Trophoblast cell (in vitro differentiated cells and primary cell): ENCODE measurements at regions not wholly inside any gene's neighbourhood (a gene's known extent, or its start where the extent isn't known, plus 50 kb on each side); places are given as distances from the start of the nearest gene placed in this dataset.
A peak's percentile ranks its signal among the peaks of the same experiment; 100 is the strongest.

Experiments
- DNase-seq, 2 donors: peaks; one replicate each; pipeline ENCODE4 v3.0.0-alpha.2; 2016
- H2AFZ ChIP-seq: 2 replicates; pipeline ENCODE4 v1.6.1; 2013; ENCODE audit warnings: low read length, moderate library complexity, mild to moderate bottlenecking; ENCODE audit not compliant: insufficient read depth, poor library complexity
- H2AK5ac ChIP-seq: 2 replicates; pipeline ENCODE4 v1.6.1; 2013; ENCODE audit warnings: mild to moderate bottlenecking, low read length
- H2BK120ac ChIP-seq: 2 replicates; pipeline ENCODE4 v1.6.1; 2013; ENCODE audit warnings: low read length, mild to moderate bottlenecking, moderate library complexity; ENCODE audit not compliant: insufficient read depth, poor library complexity
- H2BK12ac ChIP-seq: 2 replicates; pipeline ENCODE4 v1.6.1; 2013; ENCODE audit warnings: mild to moderate bottlenecking, low read length, moderate library complexity
- H2BK5ac ChIP-seq: 2 replicates; pipeline ENCODE4 v1.6.1; 2013; ENCODE audit warnings: low read length, low read depth, moderate library complexity, mild to moderate bottlenecking; ENCODE audit not compliant: poor library complexity
- H3K14ac ChIP-seq: 2 replicates; pipeline ENCODE4 v1.6.1; 2013; ENCODE audit warnings: mild to moderate bottlenecking, low read length
- H3K18ac ChIP-seq: 2 replicates; pipeline ENCODE4 v1.6.1; 2013; ENCODE audit warnings: mild to moderate bottlenecking, low read length
- H3K23ac ChIP-seq: 2 replicates; pipeline ENCODE4 v1.6.1; 2013; ENCODE audit warnings: low read length
- H3K27ac ChIP-seq: 2 replicates; pipeline ENCODE4 v1.5.1; 2013; ENCODE audit warnings: low read depth, mild to moderate bottlenecking, inconsistent platforms, low read length, moderate library complexity
- H3K27me3 ChIP-seq: 2 replicates; pipeline ENCODE4 v1.6.1; 2013; ENCODE audit warnings: inconsistent platforms, mild to moderate bottlenecking, low read length, moderate library complexity; ENCODE audit not compliant: insufficient read depth
- H3K36me3 ChIP-seq, 2 experiments: 1 replicate in 1 of 2; 2 replicates in 1 of 2; pipeline ENCODE4 v1.6.1; 2013; ENCODE audit warnings: low read length in 2 of 2, mild to moderate bottlenecking in 2 of 2, moderate library complexity in 1 of 2; ENCODE audit not compliant: insufficient read depth in 2 of 2, control insufficient read depth in 1 of 2
- H3K4ac ChIP-seq: 2 replicates; pipeline ENCODE4 v1.6.1; 2013; ENCODE audit warnings: low read depth, mild to moderate bottlenecking, low read length, moderate library complexity
- H3K4me1 ChIP-seq, 2 experiments: 1 replicate in 1 of 2; 2 replicates in 1 of 2; pipeline ENCODE4 v1.6.1; 2013; ENCODE audit warnings: low read length in 2 of 2, mild to moderate bottlenecking in 2 of 2, moderate library complexity in 1 of 2; ENCODE audit not compliant: insufficient read depth in 2 of 2, control insufficient read depth in 1 of 2
- H3K4me2 ChIP-seq: 2 replicates; pipeline ENCODE4 v1.6.1; 2013; ENCODE audit warnings: inconsistent platforms, mild to moderate bottlenecking, low read length, moderate library complexity
- H3K4me3 ChIP-seq: 2 replicates; pipeline ENCODE4 v1.5.1; 2013; ENCODE audit warnings: mild to moderate bottlenecking, low read depth, low read length, inconsistent platforms
- H3K79me1 ChIP-seq: one replicate; pipeline ENCODE4 v1.6.1; 2013; ENCODE audit warnings: low read length
- H3K79me2 ChIP-seq: 2 replicates; pipeline ENCODE4 v1.6.1; 2013; ENCODE audit warnings: low read length, mild to moderate bottlenecking; ENCODE audit not compliant: control insufficient read depth, insufficient read depth, poor library complexity
- H3K9ac ChIP-seq: 2 replicates; pipeline ENCODE4 v1.6.1; 2013; ENCODE audit warnings: mild to moderate bottlenecking, low read length
- H3K9me3 ChIP-seq: 2 replicates; pipeline ENCODE4 v1.6.1; 2013; ENCODE audit warnings: low read depth, mild to moderate bottlenecking, control low read depth, inconsistent platforms, low read length; ENCODE audit not compliant: insufficient read depth
- H4K12ac ChIP-seq: 2 replicates; pipeline ENCODE4 v1.6.1; 2013; ENCODE audit warnings: low read depth, mild to moderate bottlenecking, low read length, moderate library complexity
- H4K8ac ChIP-seq: 2 replicates; pipeline ENCODE4 v1.6.1; 2013; ENCODE audit warnings: low read depth, mild to moderate bottlenecking, low read length, moderate library complexity
- H4K91ac ChIP-seq: one replicate; pipeline ENCODE4 v1.6.1; 2013; ENCODE audit warnings: low read depth, mild to moderate bottlenecking, low read length, moderate library complexity
- WGBS: extraction: QIAGEN DNeasy Blood & Tissue Kit; methylation state at CpG from one replicate; pipeline ENCODE4 v1.1.7; 2013; ENCODE audit warnings: missing lambda C conversion rate; ENCODE audit not compliant: insufficient read length, insufficient coverage; ENCODE audit errors: extremely low coverage; 5-methylcytosine and 5-hydroxymethylcytosine counted together

GRCh38 chr5:96048763-96049162 lies 87.1 kb upstream of the ELL2 start:
- Histone ChIP-seq H4K12ac (no peak overlapping the region), H3K23ac (no peak overlapping the region), H2AK5ac (no peak overlapping the region), H3K4me3 (no peak overlapping the region), H2AFZ (no peak overlapping the region), H4K91ac (no peak overlapping the region), H2BK120ac (no peak overlapping the region), H3K27me3 (no peaks in the 10 kb centered on the region), H3K18ac (no peak overlapping the region), H3K9me3 (no peaks in the 10 kb centered on the region), H3K27ac (no peak overlapping the region), H3K9ac (no peak overlapping the region), H3K79me1 (peaks cover 2% of the 10 kb centered on the region), H3K4ac (no peak overlapping the region), H3K36me3 (no peaks in the 10 kb centered on the region), H3K4me1 (no peaks in the 10 kb centered on the region), H3K4me2 (no peak overlapping the region), H2BK5ac (no peak overlapping the region), H3K79me2 (no peaks in the 10 kb centered on the region), H2BK12ac (no peak overlapping the region), H3K14ac (no peak overlapping the region), H4K8ac (no peak overlapping the region)
- WGBS: no CpG with 5 or more reads among the region's 6 CpGs
- DNase-seq: no peak

- Histone ChIP-seq H4K12ac (no peak overlapping the region), H2AK5ac (no peak overlapping the region), H2BK120ac (no peak overlapping the region), H3K4me2 (no peak overlapping the region), H3K27ac (no peak overlapping the region), H2BK12ac (no peak overlapping the region), H3K4me1 (no peaks in the 10 kb centered on the region), H3K14ac (no peak overlapping the region), H4K8ac (no peak overlapping the region), H3K79me1 (peaks cover 2% of the 10 kb centered on the region), H3K36me3 (no peaks in the 10 kb centered on the region), H3K4me3 (no peak overlapping the region), H2AFZ (no peak overlapping the region), H3K79me2 (no peaks in the 10 kb centered on the region), H3K4ac (no peak overlapping the region), H3K27me3 (no peaks in the 10 kb centered on the region), H3K23ac (no peak overlapping the region), H3K18ac (no peak overlapping the region), H2BK5ac (no peak overlapping the region), H3K9ac (no peak overlapping the region), H4K91ac (no peak overlapping the region), H3K9me3 (no peaks in the 10 kb centered on the region)
- DNase-seq: no peak
- WGBS: no CpG with 5 or more reads among the region's 5 CpGs
Observed at GRCh38 chr5:96045888-96046287, 84.2 kb upstream of the ELL2 start.

- Histone ChIP-seq H3K4me3 (no peak overlapping the region), H3K79me2 (no peaks in the 10 kb centered on the region), H2AFZ (no peak overlapping the region), H3K23ac (no peak overlapping the region), H3K9me3 (no peaks in the 10 kb centered on the region), H3K9ac (no peak overlapping the region), H3K18ac (no peak overlapping the region), H4K12ac (no peak overlapping the region), H2BK5ac (no peak overlapping the region), H4K91ac (no peak overlapping the region), H3K14ac (no peak overlapping the region), H2AK5ac (no peak overlapping the region), H3K27me3 (no peaks in the 10 kb centered on the region), H2BK120ac (no peak overlapping the region), H3K4me2 (no peak overlapping the region), H2BK12ac (no peak overlapping the region), H3K27ac (no peak overlapping the region), H3K36me3 (no peaks in the 10 kb centered on the region), H4K8ac (no peak overlapping the region), H3K4ac (no peak overlapping the region), H3K79me1 (no peaks in the 10 kb centered on the region), H3K4me1 (no peaks in the 10 kb centered on the region)
- DNase-seq: no peak
Observed at GRCh38 chr5:96043446-96043845, 81.8 kb upstream of the ELL2 start.

- H3K79me2 ChIP-seq: no peaks in the 10 kb centered on the region
- no peak overlapping the region for H3K14ac ChIP-seq
- H3K9ac ChIP-seq: no peak overlapping the region
- H2BK12ac ChIP-seq: no peak overlapping the region
- H3K27ac ChIP-seq: no peak overlapping the region
- no peaks in the 10 kb centered on the region for H3K4me1 ChIP-seq
- no peaks in the 10 kb centered on the region for H3K9me3 ChIP-seq
- no CpG with 5 or more reads among the region's 2 CpGs for WGBS
- no peak overlapping the region for H4K91ac ChIP-seq
- no peak overlapping the region for H2AFZ ChIP-seq
- no peaks in the 10 kb centered on the region for H3K36me3 ChIP-seq
- no peak overlapping the region for H3K4ac ChIP-seq
- H2BK120ac ChIP-seq: no peak overlapping the region
- H2BK5ac ChIP-seq: no peak overlapping the region
- H4K12ac ChIP-seq: no peak overlapping the region
- H3K4me2 ChIP-seq: no peak overlapping the region
- no peaks in the 10 kb centered on the region for H3K27me3 ChIP-seq
- H3K23ac ChIP-seq: no peak overlapping the region
- no peak overlapping the region for H4K8ac ChIP-seq
- H3K4me3 ChIP-seq: no peak overlapping the region
- H3K18ac ChIP-seq: no peak overlapping the region
- DNase-seq: peak in 1 of 2 donors; percentile 61
- H2AK5ac ChIP-seq: no peak overlapping the region
- no peaks in the 10 kb centered on the region for H3K79me1 ChIP-seq
Observed at GRCh38 chr5:96037128-96037527, 75.5 kb upstream of the ELL2 start.
